SU-DHL-6 (cell line): ENCODE measurements at regions not wholly inside any gene's neighbourhood (a gene's known extent, or its start where the extent isn't known, plus 50 kb on each side); places are given as distances from the start of the nearest gene placed in this dataset.

Source experiments
- H2AFZ ChIP-seq: fragments of 200-600 bp; sonication (generic); 2 replicates; pipeline ENCODE4 v1.6.1; 2014; ENCODE audit warnings: low read depth, mild to moderate bottlenecking, moderate library complexity, mixed read lengths, antibody characterized with exemption, low read length; ENCODE audit not compliant: severe bottlenecking
- H3F3A ChIP-seq: fragments of 200-600 bp; shearing (Covaris generic); 2 replicates; pipeline ENCODE4 v1.6.0; 2016; ENCODE audit warnings: antibody characterized with exemption, mild to moderate bottlenecking; ENCODE audit not compliant: insufficient read depth
- H3K27ac ChIP-seq: fragments of 200-600 bp; sonication (generic); 2 replicates; pipeline ENCODE4 v1.5.1; 2016; ENCODE audit warnings: low read depth, mild to moderate bottlenecking, low read length, moderate library complexity, mixed read lengths
- H3K27me3 ChIP-seq: fragments of 200-600 bp; sonication (generic), shearing (Covaris generic); 2 replicates; pipeline ENCODE4 v1.6.0; 2014; ENCODE audit warnings: mild to moderate bottlenecking, low read length
- H3K36me3 ChIP-seq: fragments of 200-600 bp; sonication (generic); 2 replicates; pipeline ENCODE4 v1.6.1; 2014; ENCODE audit warnings: mild to moderate bottlenecking, low read length, mixed read lengths
- H3K4me2 ChIP-seq: fragments of 300-600, 200-600 bp; shearing (Covaris generic), sonication (generic); 2 replicates; pipeline ENCODE4 v1.6.0; 2014; ENCODE audit warnings: low read length, low read depth, mild to moderate bottlenecking; ENCODE audit not compliant: poor library complexity, severe bottlenecking
- H3K4me3 ChIP-seq: fragments of 200-600 bp; sonication (generic); 2 replicates; pipeline ENCODE4 v1.5.1; 2014; ENCODE audit warnings: antibody characterized with exemption, low read length, mild to moderate bottlenecking, mixed read lengths; ENCODE audit not compliant: insufficient read depth, poor library complexity, severe bottlenecking
- H3K79me2 ChIP-seq: fragments of 200-600 bp; sonication (generic); 2 replicates; pipeline ENCODE4 v1.6.1; 2014; ENCODE audit warnings: mild to moderate bottlenecking, low read length, moderate library complexity; ENCODE audit not compliant: insufficient read depth
- H3K9ac ChIP-seq: fragments of 200-600 bp; sonication (generic); 2 replicates; pipeline ENCODE4 v1.7.0; 2014; ENCODE audit warnings: mild to moderate bottlenecking, low read length
- H3K9me2 ChIP-seq: fragments of 200-600 bp; sonication (generic); replicated peaks from 2 replicates; pipeline ENCODE4 v1.6.1; 2014; ENCODE audit warnings: low read length; ENCODE audit not compliant: insufficient read depth
- H3K9me3 ChIP-seq: fragments of 200-600 bp; sonication (generic); 2 replicates; pipeline ENCODE4 v1.6.1; 2014; ENCODE audit warnings: low read length, mixed read lengths; ENCODE audit not compliant: insufficient read depth
- H4K20me1 ChIP-seq: fragments of 200-600 bp; sonication (generic); 2 replicates; pipeline ENCODE4 v1.6.1; 2014; ENCODE audit warnings: low read depth, mild to moderate bottlenecking, antibody characterized with exemption, low read length, moderate library complexity, mixed read lengths
- CTCF ChIP-seq: fragments of 200-600 bp; sonication (generic); IDR thresholded peaks from one replicate; pipeline ENCODE4 v1.5.1; 2017; ENCODE audit warnings: antibody characterized with exemption, mild to moderate bottlenecking, low read length, moderate library complexity; ENCODE audit not compliant: insufficient read depth, poor library complexity, severe bottlenecking
- EZH2phosphoT487 ChIP-seq: fragments of 200-600 bp; sonication (generic), shearing (Covaris generic); conservative IDR thresholded peaks from 2 replicates; pipeline ENCODE4 v1.6.1; 2018; ENCODE audit warnings: mild to moderate bottlenecking, antibody characterized with exemption, low read length, moderate library complexity, mixed read lengths

GRCh38 chr14:42428996-42429395 lies 822.3 kb downstream of the LRFN5 start:
- H3K4me3 ChIP-seq, result peak overlapping the region; percentile 37
- H3K36me3 ChIP-seq, result no peaks in the 10 kb centered on the region
- H3K9me3 ChIP-seq, result peaks cover 6% of the 10 kb centered on the region; the same call in 1 of the 2 replicates
- no peaks in the 10 kb centered on the region for H3K9me2 ChIP-seq
- no peaks in the 10 kb centered on the region for H3K27me3 ChIP-seq
- TF ChIP-seq EZH2phosphoT487 (no peak), CTCF (no peak)
- no peaks in the 10 kb centered on the region for H3K79me2 ChIP-seq
- H4K20me1 ChIP-seq, result no peaks in the 10 kb centered on the region
- H3F3A ChIP-seq, result peaks cover 6% of the 10 kb centered on the region; the same call in 1 of the 2 replicates
- peak overlapping the region; percentile 53 for H3K4me2 ChIP-seq
- peak overlapping the region; percentile 92 for H3K27ac ChIP-seq
- H2AFZ ChIP-seq, result peak overlapping the region; percentile 79
- H3K9ac ChIP-seq, result no peak overlapping the region

- H3K79me2 ChIP-seq, result no peaks in the 10 kb centered on the region
- H2AFZ ChIP-seq, result no peak overlapping the region
These were observed 817.8 kb downstream of the LRFN5 start for GRCh38 chr14:42424501-42424900.

GRCh38 chr14:42421377-42422078 lies 814.9 kb downstream of the LRFN5 start:
- Histone ChIP-seq H3K9me3 (no peaks in the 10 kb centered on the region), H3K79me2 (no peaks in the 10 kb centered on the region), H3K27me3 (no peaks in the 10 kb centered on the region), H3K9me2 (no peaks in the 10 kb centered on the region), H3K27ac (no peak overlapping the region), H3K9ac (no peak overlapping the region), H3F3A (no peaks in the 10 kb centered on the region), H2AFZ (peak overlapping the region; percentile 1), H3K4me2 (no peak overlapping the region), H3K4me3 (no peak overlapping the region), H3K36me3 (no peaks in the 10 kb centered on the region), H4K20me1 (no peaks in the 10 kb centered on the region)
- no peak for TF ChIP-seq EZH2phosphoT487
- no peak for TF ChIP-seq CTCF

More at GRCh38 chr14:42424501-42424900, 817.8 kb downstream of the LRFN5 start:
- no peaks in the 10 kb centered on the region for H3K36me3 ChIP-seq
- H3K27me3 ChIP-seq, result no peaks in the 10 kb centered on the region
- H3K9me2 ChIP-seq, result no peaks in the 10 kb centered on the region
- H4K20me1 ChIP-seq, result no peaks in the 10 kb centered on the region
- no peak overlapping the region for H3K4me3 ChIP-seq
- H3F3A ChIP-seq, result peaks cover 6% of the 10 kb centered on the region; the same call in 1 of the 2 replicates
- TF ChIP-seq EZH2phosphoT487, result no peak
- H3K4me2 ChIP-seq, result no peak overlapping the region
- no peaks in the 10 kb centered on the region for H3K9me3 ChIP-seq
- no peak overlapping the region for H3K9ac ChIP-seq
- no peak overlapping the region for H3K27ac ChIP-seq

GRCh38 chr14:42420071-42420470 lies 813.4 kb downstream of the LRFN5 start:
- Histone ChIP-seq H3K36me3 (no peaks in the 10 kb centered on the region), H4K20me1 (no peaks in the 10 kb centered on the region), H3K9ac (no peak overlapping the region), H2AFZ (no peak overlapping the region), H3K27me3 (no peaks in the 10 kb centered on the region), H3F3A (no peaks in the 10 kb centered on the region), H3K4me3 (no peak overlapping the region), H3K79me2 (no peaks in the 10 kb centered on the region), H3K9me3 (no peaks in the 10 kb centered on the region), H3K27ac (no peak overlapping the region), H3K9me2 (no peaks in the 10 kb centered on the region), H3K4me2 (no peak overlapping the region)
- TF ChIP-seq CTCF, result no peak
- no peak for TF ChIP-seq EZH2phosphoT487
